GM12892 (cell line): ENCODE measurements at regions not wholly inside any gene's neighbourhood (a gene's known extent, or its start where the extent isn't known, plus 50 kb on each side); places are given as distances from the start of the nearest gene placed in this dataset.

Source experiments
- POLR2A ChIP-seq: IDR thresholded peaks from 2 replicates; pipeline ENCODE4 v1.6.1; 2011; ENCODE audit warnings: low read depth, low read length, control low read depth
- TAF1 ChIP-seq: IDR thresholded peaks from 2 replicates; pipeline ENCODE4 v1.6.1; 2011; ENCODE audit warnings: low read depth, mild to moderate bottlenecking, control low read depth, low read length, borderline replicate concordance

DNA sequence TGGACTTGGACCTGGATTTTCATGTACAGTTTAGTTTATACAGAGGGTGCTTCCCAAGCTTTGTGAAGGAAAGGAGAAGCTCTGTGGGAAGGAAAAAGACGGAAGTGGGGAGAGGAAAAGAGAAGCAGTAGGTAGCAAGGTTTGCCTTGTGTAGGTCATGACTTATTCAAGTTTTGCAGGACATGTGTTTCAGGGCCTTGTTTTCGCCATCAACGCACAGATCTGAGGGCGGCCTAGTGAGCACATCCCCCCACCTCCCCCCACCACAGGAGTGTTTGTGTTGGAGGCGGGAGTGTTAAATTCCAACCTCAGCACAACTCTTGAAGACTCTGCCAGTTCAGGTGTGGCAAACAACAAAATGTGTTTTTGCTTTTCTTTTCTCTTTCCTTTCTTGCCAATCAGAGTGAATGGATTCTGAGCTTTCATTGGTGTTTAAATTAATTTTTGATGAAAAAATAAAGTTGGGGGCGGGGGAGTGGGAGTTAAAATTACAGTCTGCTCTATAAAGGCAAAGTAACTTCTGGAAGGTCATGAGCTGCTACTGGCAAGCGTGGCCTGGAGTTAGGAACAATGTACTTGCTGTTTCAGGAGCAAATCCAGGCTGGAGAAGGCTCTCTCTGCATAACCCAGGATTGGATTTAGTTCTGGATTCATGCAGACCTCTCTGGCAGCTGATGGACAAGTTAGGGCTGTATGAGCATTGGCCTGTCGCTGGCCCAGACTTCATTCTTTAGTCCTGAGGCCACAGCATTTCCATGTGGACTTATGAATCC is 338.5 kb downstream of the CD83 start:
- TF ChIP-seq POLR2A (no peak), TAF1 (no peak)
